AML-193 (cell line): ENCODE measurements at regions not wholly inside any gene's neighbourhood (a gene's known extent, or its start where the extent isn't known, plus 50 kb on each side); places are given as distances from the start of the nearest gene placed in this dataset.

Source experiments
- DNase-seq, 2 experiments: peaks; one replicate each; lab custom pipeline; 2025; lab: John Stamatoyannopoulos, UW

GRCh38 chr14:97443412-97443811 is 646.2 kb downstream of the VRK1 start:
- no peak for DNase-seq

- no peak for DNase-seq
Measured at GRCh38 chr14:97444248-97444647, 647.1 kb downstream of the VRK1 start.

GRCh38 chr14:97445367-97445766 is 648.2 kb downstream of the VRK1 start:
- no peak for DNase-seq

DNA sequence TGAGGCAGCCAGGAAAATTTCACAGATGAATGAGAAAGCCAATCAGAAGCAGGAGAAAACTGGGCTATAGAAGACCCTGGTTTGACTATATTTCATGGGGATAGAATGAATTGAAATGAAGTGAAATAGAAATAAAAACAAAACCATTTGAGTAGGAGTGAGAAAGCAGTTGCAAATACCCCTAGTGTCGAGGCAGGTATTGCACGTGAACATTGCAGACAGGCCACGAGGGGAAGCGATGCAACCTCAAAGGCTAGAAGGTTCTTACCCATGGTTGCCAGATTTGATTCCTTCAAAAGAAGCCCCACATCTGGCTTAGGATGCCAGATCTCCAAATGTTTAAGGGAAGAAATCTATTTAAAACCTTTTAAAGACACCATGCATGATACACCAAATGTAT is 648.9 kb downstream of the VRK1 start:
- no peak for DNase-seq

GRCh38 chr14:97452314-97452713 is 655.1 kb downstream of the VRK1 start:
- DNase-seq, result no peak

DNA sequence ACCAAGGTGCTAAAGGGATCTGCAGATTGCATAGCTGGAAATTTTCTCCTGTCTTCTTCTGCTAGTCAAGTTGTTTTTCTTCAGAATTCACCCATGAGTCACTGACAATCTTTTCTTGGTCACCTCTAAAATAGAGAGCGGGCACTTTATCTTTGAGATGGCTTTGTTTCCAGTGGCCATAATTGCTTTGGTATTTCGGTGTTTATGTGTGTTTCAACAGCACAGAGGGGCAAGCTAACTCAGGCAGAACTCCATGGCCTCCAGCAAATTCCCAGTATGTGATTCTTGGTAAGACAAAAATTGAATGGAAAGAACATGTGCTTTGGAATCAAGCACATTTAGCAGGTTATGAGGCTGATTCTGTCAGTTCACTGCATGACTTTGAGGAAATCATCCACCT is 656.8 kb downstream of the VRK1 start:
- DNase-seq, result no peak

DNA sequence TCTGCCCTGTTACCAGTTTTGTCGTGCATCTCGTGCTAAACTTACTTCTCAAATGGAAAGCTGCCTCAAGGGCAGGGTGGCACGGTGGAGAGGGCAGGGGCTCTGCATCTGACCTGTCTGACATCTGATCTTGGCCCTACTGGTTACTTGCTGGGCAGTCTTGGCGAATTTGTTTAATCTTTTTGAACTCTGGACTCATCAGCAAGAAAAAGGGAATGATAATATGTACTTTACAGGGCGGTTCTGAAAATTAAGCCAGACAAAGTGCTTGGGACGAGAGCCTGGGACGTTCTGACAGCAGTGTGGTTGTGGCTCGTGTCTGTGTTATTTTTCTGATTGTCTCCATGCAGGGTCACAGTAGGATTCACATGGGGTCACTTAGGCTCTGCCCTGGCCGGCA is 659.3 kb downstream of the VRK1 start:
- DNase-seq, result no peak

DNA sequence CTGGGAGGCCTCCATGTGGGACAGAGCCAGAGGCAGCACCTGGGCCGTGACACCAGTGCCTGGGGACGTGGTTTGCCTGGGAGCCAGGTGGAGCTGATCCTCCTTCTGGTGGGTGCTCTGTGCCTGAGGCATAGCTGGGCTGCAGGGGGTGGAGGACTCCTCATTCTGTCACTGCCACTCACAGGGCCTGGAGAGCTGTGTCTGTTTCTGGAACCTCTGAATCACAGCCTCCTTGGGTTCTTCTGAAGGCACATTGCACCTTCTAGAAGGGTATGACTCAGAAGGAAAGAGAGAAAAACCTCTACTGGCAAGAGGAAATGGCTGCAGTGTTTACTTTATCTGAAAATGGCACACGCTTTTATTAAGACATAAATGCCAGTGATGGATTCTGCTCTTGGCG is 659.8 kb downstream of the VRK1 start:
- no peak for DNase-seq

DNA sequence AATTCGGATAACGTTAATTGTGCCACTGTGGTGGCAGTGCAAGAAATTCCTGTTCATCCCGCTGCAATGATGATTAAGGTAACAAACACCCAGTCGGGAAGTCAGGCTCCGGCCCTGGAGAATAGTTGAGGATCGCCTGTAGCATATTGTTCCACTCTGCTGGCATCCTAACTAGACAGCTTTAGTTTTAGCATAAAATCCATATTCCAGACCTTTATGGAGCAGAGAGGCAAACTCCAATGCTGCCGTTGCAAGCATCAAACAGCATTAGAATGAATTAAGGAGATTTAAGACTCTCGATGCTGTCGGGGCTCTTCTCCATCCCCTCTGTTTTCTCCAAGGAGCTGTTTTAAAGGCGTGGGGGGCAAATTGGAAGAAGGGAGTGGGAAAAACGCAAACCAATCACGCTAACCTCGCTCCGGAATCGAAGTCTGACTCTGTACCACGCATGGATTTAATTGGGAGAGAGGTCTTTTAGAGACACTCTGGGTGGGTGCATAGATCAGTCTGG is 660.4 kb downstream of the VRK1 start:
- no peak for DNase-seq

DNA sequence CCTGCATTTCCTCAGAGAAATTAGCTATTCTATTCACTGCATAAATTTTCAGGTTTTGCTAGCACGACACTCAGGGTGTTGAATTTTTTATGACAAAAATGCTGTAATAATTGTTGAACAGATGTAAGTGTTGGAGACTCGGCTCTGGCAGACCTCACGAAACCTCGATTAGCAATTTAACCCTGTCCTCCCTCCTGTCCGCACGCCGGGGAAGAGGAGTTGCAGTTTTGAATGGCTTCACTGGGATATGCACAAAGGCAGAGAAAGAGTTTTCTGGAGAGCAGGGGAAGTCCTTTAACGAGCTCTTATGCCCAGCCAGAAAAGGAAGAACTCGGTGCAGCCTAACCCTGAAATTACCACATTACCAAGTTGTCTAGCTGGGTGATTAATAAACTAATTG is 661.1 kb downstream of the VRK1 start:
- DNase-seq, result no peak

DNA sequence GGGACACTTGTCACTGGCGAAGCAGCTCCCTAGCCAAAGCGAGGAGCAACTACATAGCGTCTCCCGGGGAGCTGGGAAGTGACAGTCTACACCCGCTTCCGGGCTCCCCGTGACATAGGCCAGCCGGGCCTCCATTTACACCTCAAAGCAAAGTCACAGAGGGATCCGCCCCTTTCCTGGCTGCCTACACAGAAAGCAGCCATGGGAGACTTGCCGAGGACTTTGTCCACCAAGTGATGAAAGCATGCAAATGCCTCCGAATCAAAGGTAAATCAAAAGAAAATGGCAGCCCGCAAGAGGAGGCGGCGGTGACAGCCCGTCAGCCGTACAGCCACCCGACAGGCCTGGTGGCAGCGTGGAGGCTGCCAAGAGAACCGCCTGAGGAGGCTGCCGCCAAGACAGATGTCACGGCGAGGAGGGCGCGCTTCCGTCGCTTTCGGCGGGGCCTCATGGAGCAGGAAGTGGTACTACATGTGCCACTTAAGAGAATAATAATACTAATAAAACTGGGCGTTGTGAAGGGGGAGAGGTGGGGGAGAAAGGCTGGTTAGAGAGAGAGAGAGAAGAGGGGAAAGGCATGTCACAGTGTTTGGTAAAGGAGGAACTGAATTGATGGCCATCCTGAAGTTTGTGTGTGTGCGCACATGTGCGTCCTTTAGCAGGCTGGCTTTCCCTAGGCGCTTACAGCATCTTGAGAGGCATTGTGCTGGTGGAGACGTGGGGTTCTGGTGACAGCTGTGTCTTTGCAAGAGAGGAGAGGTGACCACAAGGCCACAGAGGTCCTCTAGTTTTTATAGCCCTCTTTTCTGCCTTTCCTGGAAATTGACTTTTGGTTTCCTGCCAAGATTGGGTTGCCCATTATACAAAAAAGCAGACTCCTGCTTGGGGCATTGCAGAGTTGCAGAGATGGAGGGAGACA is 661.7 kb downstream of the VRK1 start:
- DNase-seq, result no peak

GRCh38 chr14:97462081-97462480 is 664.9 kb downstream of the VRK1 start:
- no peak for DNase-seq

DNA sequence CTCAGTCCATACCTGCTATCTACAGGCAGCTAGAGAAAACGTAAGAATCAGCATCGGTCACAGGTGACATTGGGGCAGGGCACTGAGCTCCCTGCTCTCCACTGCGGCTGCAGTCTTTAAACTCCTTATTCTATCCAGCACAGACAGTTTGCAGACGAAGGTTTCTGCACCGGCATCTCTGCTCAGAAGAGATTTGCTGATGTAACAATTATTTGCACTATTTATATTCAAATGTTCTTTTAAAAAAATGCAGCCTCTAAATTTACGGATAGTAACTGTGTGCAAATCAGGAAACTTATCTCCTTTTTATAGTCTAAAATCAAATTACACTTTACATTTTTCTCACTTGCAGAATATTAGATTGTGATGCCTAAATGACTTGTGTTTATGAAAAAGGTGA is 671.0 kb downstream of the VRK1 start:
- no peak for DNase-seq

GRCh38 chr14:97477353-97477752 is 680.2 kb downstream of the VRK1 start:
- DNase-seq, result no peak

GRCh38 chr14:97485201-97485600 is 688.0 kb downstream of the VRK1 start:
- no peak for DNase-seq

- no peak for DNase-seq
Measured at GRCh38 chr14:97486601-97487120, 689.5 kb downstream of the VRK1 start.

DNA sequence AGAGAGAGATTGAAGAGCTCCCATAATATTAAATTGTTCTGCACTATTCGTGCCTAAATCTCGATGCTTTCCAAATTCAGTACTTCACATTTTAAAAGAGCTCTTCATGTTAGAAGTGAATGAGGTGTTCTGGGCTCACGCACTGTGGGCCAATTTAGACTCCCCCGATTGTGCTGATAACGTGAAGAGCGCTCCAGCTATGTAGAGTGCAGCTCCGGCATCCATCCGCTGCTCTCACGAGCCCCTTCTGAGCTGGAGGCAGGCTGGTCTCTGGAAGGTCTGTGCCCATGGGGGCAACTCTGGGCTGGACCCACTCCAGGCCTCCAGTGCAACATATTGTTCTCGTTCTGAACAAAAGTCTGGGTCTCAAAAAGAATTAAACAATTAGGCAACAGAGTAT is 692.6 kb downstream of the VRK1 start:
- DNase-seq, result no peak

- DNase-seq, result no peak
Measured at GRCh38 chr14:97490521-97491070, 693.4 kb downstream of the VRK1 start.

GRCh38 chr14:97491697-97492096 is 694.5 kb downstream of the VRK1 start:
- DNase-seq, result no peak

GRCh38 chr14:97499790-97500481 is 702.8 kb downstream of the VRK1 start:
- DNase-seq, result no peak

DNA sequence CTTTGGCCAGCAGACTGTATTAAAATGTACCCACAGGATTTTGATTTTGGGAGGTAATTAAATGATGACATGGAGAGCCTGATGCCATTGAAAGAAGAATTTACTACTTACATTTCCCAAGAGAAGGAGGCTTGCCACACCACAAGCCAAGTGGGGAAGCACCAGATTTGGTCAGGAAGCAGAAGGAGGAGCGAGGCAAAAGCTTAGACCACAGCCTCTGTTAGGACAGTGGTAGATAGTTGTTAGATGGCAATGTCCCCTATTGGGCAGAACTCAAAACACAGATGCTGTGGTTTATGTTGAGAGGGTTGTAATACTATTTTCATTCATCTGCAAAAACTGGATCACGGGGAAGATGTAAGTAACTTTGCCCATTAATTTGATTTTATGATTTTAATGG is 709.4 kb downstream of the VRK1 start:
- no peak for DNase-seq

- DNase-seq, result no peak
Measured at GRCh38 chr14:97513891-97514290, 716.7 kb downstream of the VRK1 start.
